NCI-H524 (cell line): ENCODE measurements at regions not wholly inside any gene's neighbourhood (a gene's known extent, or its start where the extent isn't known, plus 50 kb on each side); places are given as distances from the start of the nearest gene placed in this dataset.

Experiments
- DNase-seq, 2 experiments: peaks; one replicate each; lab custom pipeline; 2025; lab: John Stamatoyannopoulos, UW

DNA sequence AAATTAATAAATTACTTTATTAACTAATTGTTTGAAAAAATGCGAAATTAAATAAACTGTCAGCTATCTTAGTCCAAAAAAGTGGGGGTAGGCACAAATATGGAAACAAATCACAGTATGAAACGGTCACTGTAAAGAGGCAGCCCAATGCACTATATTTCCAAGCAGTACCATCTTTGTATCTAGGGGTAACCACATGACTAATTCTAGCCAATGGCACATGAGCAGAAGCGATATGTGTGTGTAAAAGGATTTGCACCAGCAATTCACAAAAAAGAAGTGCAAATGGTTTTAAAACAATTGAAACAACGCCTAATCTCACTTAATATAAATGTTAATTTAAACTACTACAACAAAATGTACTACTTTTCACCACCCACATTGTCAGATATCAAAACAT, 129.5 kb upstream of the PRNP start:
- no peak for DNase-seq

DNA sequence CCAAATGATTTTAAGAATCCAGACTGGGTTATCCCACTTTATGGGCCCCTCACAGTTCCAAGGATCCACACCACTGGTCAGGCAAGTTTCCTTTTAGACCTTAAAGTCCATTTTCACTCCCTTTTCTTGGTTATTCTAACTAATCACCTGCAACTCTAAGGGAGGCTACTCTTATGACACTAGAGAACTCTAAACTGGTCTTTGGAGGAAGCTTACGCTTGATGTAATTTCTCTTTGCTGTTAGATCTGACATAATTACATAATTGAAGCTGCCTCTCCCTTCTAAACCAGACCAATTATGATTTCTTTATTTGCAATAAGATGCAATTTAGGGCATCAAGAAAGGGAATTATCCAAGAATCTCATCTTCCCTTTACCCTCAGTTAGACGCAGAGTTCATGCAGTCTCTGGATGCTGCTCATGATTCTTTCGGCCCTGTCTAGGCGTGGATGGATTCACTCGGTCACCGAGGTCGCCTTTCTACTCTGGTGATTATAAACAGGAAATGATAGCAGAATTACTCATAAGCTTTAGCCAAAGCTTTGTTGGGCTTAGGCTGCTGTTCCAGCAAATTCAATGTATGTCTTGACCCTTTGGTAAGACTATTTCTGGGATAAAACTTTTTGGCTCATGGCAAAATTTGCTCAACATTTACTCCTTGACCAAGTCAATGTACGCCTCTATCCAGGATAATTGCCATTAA, 130.9 kb upstream of the PRNP start:
- no peak for DNase-seq

- DNase-seq = no peak
Observed at GRCh38 chr20:4554346-4554745, 131.9 kb upstream of the PRNP start.

DNA sequence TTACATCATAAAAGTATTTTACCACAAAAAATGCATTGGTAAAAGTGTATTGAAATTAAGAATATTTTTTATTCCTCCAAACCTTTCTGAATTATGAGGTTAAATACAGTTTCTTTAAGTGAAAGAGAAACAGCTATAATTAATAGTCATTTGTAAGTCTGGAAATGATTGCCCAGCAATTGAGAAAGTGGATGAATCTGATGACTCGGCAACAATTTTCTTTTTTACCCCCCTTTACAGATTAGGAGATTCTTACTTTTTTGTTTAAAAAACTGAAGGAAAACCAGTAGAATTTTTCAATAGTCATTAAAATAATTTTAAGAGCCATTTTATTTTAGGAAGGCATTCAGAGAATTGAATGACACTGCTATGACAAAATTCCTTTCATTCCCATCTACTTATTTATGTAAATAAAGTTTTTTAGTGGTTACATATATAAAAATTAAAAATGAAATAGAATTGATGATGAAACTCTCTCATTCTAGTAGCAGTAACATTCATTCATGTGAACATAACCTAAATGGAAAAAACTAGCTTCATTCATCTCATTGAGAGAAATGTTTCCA, 134.1 kb upstream of the PRNP start:
- no peak for DNase-seq

GRCh38 chr20:4550740-4551139, 135.5 kb upstream of the PRNP start:
- DNase-seq = no peak

DNA sequence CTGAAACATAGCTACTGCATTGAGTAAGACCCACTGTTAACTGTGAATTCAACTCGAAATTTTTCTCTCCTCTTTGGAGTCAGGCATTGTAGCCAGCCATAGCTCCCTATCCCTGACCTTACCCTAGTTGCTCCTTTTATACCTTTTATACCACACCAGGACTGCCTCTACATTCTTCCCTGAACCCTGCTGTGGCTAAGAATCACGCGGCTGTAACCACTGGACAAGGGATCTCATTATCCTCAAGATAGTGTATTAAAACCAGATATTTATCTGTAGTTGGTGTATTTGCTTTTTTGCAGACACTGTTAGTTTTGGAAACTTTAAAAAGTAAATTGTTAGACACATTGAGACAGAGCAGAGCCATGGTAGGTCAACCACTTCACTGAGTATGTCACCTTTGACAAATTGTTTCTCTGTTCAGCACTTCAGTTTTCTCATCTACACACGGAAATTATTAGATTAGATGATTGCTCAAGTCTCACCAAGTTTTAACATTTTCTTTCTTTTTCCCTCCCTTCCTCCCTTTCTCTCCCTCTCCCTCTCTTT, 136.5 kb upstream of the PRNP start:
- DNase-seq = no peak

- DNase-seq = no peak
Observed at GRCh38 chr20:4548552-4548951, 137.7 kb upstream of the PRNP start.

DNA sequence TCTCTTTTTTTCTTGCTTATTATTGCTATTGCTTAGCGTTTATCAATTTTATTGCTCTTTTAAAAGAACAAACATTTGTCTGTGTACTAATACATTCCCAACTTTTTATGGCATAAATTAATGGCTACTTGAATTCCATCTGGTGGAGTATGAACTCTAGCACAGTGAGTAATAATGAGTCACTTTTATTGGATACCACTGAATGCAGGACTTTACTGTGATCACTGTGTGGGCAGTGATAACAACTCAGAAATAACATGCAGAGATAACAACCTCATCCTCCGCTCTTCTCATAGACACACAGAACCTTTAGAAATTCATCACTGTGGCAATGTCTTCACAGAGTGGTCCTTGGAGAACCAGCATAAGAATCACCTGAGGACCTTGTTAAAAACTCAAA, 139.5 kb upstream of the PRNP start:
- no peak for DNase-seq

DNA sequence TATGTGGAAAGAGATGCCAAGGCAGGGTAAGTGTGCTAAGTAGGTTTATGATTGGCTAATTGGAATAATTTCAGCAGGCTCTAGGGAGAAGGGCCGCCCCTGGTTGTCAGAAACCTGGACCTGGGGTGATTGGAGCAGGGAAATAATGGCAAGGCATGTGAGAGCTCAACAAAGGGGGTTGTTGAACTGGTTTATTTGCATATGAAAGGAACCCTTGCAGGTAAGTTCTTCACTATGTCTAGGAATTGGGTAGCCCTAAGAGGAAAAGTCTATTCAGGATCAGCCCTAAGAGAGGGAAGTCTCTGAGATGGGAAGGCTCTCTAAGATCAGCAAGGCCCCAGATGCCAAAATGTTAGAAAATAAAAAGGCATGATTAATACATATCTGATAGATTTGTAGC, 139.9 kb upstream of the PRNP start:
- DNase-seq = no peak

DNA sequence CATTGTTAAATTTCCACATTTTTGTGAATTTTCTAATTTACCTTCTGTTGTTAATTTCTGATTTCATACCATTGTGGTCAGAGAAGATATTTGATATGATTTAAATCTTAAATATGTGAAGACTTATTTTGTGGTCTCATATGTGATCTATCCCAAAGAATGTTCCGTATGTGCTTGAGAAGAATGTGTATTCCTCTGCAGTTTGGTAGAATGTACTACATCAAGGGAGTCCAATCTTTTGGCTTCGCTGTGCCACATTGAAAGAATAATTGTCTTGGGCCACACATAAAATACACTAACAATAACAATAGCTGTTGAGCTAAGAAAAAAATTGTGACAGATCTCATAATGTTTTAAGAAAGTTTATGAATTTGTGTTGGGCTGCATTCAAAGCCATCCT, 140.7 kb upstream of the PRNP start:
- DNase-seq = no peak

DNA sequence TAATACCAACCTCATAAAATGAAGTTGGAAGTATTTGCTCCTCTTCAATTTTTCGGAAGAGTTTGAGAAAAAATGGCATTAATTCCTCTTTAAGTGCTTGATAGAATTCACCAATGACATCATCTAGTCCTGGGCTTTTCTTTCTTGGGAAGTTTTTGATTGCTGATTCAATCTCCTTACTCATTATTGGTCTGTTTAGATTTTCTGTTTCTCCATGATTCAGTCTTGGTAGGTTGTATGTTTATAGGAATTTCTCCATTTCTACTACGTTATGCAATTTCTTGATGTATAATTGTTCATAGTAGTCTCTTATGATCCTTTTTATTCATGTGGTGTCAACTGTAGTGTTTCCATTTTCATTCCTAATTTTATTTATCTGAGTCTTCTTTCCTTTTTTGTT, 141.5 kb upstream of the PRNP start:
- DNase-seq = no peak

- no peak for DNase-seq
Observed at GRCh38 chr20:4542270-4542669, 144.0 kb upstream of the PRNP start.

GRCh38 chr20:4534315-4534714, 151.9 kb upstream of the PRNP start:
- DNase-seq = no peak

DNA sequence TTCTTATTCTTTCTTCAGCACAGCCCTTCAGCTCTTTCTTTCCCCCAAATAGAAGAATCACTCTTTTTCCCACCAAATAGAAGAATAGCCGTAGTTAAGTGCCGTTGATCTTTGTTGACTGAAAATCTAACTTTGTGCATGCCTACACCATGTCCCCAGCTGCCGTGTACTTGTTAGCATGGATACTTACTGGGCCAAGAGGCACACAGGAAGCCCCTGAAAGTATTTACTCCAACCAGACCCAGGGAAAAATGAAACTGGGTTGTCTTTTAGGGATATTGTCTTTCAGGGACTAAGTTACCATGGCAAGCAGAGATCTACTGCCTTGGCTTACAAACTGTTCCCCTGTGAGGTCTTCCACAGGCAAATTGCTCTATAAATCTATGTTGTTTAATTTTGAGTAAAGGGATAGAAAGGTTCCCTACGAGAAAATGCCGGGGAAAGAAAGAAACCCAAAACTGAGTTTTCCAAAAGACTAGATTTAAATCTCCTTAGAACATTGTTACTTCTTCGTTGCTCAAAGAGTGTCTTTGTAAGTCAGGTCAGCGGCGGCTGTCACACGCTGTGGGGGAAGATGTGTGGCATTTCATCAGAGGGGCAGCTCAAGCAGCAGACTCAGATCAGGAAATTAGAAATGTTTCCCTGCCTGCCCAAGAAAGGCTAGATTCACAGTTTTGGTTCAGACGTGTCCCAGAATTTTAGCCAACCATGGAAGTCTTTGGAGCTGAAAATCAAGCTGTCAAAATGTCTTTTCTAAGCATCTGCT, 152.7 kb upstream of the PRNP start:
- no peak for DNase-seq

GRCh38 chr20:4532772-4533171, 153.5 kb upstream of the PRNP start:
- DNase-seq = no peak

DNA sequence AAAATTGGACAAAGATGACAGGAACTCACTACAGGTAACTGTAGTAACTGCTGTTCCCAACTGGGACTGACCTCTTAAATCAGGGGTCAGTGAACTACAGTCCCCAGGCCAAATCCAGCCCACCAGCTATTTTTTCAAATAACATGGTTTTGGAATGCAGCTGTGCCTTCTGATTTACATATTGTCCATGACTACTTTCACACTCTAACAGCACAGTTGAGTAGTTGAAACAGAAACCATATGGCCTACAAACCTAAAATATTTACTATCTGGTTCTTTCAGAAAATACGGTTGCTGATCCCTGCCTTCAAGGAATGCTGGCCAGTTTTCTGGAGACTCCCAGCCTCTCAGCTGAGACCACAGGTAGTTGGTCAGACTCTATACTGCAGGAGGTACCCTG, 161.5 kb upstream of the PRNP start:
- DNase-seq = no peak

DNA sequence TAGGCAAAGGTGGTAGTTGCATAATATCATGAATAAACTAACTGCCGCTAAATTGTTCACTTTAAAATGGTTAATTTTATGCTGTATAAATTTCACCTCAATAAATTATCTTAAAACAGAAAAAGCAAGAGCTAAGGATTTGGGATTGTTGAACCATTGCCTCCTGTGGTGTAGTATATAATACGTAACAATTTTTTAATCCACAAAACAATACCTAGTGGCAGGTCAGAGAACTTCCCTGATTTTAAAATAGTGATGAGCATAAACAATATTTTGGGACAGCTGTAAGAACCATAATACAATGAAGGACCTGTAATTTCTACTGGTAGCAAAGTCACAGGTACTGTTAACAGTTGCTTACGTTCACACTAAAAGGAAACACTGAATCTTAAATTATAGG, 161.9 kb upstream of the PRNP start:
- DNase-seq = no peak

- DNase-seq = no peak
Observed at GRCh38 chr20:4522310-4522709, 163.9 kb upstream of the PRNP start.

DNA sequence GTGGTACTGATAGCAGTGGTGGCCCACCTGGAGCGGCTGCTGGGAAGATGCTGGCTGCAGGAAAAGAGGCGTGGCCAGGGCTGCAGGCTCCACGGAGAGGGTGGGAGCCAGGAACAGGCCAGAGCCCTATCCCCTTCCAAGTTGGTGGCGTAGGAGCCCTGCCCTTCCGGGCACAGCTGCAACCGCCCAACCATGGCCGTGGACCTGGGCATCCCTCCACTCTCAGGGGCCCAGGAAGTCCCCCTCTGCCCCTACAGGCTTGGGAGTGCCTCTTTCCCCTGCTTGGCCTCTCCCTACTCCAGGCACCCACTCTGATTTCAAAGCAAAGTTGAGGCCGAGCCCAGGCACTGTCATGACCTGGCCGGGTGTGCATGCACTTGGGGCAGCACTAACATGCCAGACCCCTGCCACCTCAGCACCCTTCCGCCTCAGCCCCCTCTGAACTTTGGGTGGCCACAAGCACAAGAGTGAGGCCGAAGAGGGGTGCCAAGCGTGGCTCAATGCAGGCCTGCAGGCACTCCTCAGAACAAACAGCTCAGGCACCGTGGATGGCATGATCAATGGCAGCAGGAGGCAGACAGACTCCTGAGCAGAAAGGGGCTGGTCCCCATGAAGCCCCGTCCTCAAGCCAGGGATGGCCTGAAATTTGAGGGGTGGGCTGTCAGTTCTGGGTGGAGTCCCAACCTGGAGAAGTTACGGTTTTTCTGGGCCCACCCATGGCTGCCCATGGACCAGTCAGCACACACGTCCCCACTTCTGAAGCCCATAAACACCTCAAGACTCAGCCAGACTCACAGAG, 164.9 kb upstream of the PRNP start:
- no peak for DNase-seq

GRCh38 chr20:4519534-4519933, 166.7 kb upstream of the PRNP start:
- DNase-seq = no peak

GRCh38 chr20:4516876-4517275, 169.4 kb upstream of the PRNP start:
- DNase-seq = no peak

- no peak for DNase-seq
Observed at GRCh38 chr20:4513720-4514119, 172.5 kb upstream of the PRNP start.
